T-helper 2 cell treated with Interferon-gamma antibody and Interleukin-4, amounts not matched to agents 100 ng/mL and 5 ng/mL, for 36 hours (primary cell): ENCODE measurements at regions not wholly inside any gene's neighbourhood (a gene's known extent, or its start where the extent isn't known, plus 50 kb on each side); places are given as distances from the start of the nearest gene placed in this dataset.

Experiments used
- intact Hi-C: fragments of 100-400 bp; cut with micrococcal nuclease; formaldehyde crosslinking; loops from one replicate; pipeline ENCODE4 v1.15.1; 2023

DNA sequence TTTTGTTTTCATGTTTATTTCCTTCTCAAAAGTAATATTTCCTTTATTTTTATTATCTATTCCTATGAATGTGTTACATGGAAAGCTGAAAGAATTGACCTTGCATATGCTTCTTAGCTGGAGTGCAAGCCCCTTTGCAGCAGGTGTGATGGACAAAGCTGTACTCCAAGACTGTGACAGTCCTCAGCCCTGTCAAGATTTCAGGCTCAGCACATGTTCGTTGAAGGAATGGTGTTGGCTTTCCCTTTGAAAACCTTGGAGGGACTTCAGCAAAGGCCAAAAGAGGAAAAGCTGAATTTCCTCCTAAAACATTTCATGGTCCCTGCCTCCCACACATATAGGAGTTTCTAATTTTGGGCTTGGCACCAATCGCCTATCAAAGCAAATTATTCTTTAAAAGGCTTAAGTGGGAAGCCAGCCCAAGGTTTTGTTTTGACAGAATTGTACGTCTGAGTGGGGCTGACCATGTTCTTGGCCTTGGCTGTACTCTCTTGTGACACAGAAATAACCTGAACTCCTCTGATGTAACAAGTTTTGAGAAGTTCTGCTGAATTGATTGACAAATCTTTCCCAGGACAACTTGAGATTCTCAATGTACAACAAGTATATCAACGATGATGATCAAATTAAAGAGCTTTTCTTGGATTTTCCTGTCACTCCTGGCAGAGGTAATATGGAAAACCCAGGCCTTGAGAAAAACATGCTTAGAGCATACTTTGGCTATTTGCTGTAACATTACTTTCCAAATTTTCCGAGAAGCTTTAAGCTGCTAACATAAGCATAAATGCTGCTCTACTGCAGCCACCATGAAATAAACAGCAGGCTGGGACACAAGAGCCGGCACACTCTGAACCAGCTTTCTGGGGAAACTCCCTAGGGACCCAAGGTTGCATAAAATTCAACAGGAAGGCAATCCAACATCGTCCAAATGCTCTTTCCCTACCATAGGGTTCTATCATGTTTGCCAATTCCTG lies 135.7 kb upstream of the ZNF648 start:
- intact Hi-C loops: loop anchor here (5.0 kb wide), 1 partner anchor 55 kb away; no protein-coding TSS in a partner anchor

GRCh38 chr1:182195733-182196132 lies 134.2 kb upstream of the ZNF648 start:
- intact Hi-C loops: loop anchor here (5.0 kb wide), 1 partner anchor 53 kb away; no protein-coding TSS in a partner anchor

DNA sequence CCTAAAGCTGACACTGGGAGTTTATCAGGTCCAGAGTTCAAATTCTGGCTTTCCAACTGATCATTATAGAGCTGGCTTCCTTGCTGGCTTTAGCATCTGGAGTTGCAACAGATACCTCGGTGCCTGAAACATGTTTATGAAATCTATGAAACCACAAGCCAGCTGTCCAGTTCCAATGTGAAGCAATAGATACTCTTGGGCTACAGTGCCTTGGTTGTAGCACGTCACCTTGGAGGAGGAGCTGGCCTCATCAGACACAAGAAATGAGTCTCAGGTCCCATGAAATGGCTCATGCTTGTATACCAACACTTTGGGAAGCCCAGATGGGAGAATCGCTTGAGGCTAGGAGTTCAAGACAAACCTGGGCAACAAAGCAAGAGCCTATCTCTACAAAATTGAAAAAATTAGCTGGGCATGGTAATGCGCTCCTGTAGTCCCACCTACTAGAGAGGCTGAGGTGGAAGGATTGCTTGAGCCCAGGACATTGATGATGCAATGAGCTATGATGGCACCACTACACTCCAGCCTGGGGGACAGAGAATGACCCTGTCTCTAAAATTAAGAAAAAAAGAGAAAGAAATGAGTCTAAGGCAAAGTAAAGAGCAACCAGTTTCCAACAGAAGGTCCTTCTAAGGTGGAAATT lies 132.5 kb upstream of the ZNF648 start:
- intact Hi-C loops: no loop called here

GRCh38 chr1:182192966-182193365 lies 131.5 kb upstream of the ZNF648 start:
- intact Hi-C loops: no loop called here

DNA sequence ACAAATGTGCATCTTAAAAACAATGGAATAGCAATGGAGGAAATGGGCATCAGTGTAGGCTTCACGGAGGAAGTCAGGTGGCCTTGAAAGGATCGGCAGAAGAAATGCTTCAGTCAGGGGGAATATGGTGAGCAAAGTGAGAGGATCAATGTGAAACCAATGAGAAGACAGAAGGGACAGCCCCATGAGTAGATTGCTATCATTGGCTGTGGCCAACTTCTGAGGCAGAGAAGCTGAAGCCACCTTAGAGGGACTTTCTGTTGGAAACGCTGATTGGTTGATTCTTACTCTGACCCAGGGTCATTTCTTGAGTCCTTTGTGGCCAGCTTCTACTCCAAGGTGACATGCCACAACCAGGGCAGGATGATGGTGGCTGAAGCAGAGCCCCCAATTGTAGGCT lies 130.7 kb upstream of the ZNF648 start:
- intact Hi-C loops: no loop called here

DNA sequence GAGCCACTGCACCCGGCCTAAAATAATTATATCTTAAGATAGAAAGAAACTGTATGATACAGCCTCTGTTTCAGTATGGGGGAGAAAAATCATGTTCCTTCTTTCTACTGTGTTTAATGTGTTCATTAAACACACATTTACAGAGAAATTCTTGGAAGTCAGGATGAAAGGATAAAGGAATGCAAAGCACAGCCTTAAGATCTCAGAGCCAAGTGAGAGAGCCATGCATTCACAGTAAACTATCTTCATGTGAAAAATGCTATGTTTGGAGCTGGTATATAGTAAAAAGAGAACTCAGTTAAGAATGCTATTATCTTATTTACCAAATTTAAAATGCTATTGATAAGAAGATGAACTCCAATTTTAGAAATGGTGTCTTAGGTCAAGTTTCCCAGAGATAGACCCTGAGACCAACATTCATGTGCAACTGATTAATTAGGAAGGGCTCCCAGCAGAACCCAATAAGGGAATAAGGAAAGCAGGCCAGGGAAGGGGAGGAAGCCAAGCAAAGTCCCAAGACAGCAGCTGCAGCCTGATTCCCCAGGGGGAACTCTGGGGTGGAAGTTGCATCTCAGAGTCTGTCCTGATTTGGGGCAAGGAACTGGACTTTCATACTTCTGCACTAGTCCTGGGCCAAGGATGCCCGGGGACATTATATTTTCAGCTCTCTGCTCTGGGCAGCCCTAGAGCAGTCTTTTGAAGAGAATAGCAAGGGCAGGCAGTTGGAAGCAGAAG lies 130.0 kb upstream of the ZNF648 start:
- intact Hi-C loops: no loop called here

DNA sequence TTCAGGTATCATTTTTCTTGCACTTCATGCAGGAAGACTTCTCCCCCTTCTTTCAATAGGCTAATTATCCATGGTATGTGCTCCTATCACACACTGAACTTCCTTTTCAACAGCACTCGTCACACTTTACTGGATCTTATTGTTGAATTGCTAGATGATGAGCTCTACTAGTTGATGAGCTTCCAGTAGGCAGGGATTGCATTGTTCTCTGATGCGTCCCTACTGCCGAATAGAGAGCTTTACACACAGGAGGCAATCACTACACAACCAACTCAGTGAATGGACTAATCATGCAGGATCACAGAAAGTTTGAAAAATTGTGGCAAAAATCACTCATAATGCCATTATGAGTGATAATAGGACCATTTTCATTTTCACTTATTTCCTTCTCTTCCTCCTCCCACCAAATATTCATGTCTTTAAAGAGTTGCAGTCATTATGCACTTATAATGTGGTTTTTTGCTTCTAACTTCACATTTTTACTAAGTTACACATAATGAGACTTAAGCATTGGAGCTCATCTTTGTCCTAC lies 128.1 kb upstream of the ZNF648 start:
- intact Hi-C loops: no loop called here

- intact Hi-C loops: no loop called here
These were observed 125.2 kb upstream of the ZNF648 start for GRCh38 chr1:182186757-182187146.

- intact Hi-C loops: no loop called here
These were observed 124.6 kb upstream of the ZNF648 start for GRCh38 chr1:182185842-182186756.

DNA sequence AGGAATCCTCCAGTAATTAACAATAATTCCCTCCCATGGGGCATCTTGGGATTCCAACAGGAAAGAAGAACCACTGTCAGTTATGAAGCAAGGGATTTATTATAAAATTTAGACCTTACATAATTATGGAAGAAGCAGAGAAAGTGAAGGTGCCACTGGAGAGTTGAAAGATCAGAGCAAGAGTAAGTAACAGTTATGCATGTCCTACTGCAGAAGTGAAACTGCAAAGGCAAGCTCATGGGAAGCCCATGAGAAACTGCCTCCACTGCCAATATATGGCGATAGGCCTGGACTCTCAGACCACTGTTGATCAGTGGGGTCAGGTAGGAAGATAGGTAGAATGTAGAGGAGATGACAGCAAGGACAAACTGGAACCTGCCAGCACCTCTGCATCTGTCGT lies 123.6 kb upstream of the ZNF648 start:
- intact Hi-C loops: no loop called here

GRCh38 chr1:182183606-182184005 lies 122.1 kb upstream of the ZNF648 start:
- intact Hi-C loops: no loop called here

- intact Hi-C loops: no loop called here
These were observed 120.8 kb upstream of the ZNF648 start for GRCh38 chr1:182182311-182182710.

DNA sequence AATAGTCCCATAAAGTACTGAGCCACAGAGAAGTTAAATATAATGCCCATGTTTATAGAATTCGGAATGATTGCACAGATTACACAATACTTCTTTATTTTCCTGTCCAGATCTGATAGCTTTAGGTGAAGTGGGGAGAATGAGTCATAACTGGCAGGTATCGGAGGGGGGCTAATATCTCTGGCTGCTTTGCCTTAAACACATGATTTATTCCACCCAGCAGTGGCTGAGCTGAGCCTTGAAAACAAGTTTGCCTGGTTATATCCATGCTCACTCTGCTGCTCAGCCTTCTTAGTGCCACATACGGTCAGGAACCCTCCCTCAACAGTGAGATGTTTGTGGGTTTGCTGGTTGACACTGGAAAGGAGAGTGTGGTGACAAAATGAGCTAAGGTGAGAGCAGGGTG lies 119.7 kb upstream of the ZNF648 start:
- intact Hi-C loops: no loop called here

DNA sequence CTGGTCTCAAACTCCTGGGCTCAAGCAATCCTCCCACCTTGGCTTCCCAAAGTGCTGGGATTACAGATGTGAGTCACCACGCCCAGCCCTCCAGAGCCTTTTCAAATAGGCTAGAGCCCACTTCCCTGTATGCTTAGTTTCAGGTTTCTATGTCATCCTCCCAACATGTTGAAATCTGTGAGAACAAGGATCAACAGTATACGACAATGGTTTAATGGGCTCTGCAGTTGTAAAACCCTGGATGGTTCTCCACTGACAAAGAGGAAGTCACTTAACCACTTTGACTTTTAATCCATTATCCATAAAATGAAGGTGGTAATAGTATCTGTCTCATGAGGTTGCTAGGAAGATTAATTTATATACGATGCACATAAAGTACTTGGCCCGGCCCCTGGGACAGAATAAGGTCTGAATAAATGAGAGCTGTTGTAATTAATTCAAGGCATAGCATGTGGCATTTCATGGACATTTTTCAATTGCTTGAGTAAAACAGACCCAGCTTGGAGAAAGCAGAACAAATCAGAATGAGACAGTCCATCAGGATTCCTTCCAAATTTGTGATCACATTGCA lies 113.9 kb upstream of the ZNF648 start:
- intact Hi-C loops: no loop called here

- intact Hi-C loops: no loop called here
These were observed 113.0 kb upstream of the ZNF648 start for GRCh38 chr1:182174513-182174855.

DNA sequence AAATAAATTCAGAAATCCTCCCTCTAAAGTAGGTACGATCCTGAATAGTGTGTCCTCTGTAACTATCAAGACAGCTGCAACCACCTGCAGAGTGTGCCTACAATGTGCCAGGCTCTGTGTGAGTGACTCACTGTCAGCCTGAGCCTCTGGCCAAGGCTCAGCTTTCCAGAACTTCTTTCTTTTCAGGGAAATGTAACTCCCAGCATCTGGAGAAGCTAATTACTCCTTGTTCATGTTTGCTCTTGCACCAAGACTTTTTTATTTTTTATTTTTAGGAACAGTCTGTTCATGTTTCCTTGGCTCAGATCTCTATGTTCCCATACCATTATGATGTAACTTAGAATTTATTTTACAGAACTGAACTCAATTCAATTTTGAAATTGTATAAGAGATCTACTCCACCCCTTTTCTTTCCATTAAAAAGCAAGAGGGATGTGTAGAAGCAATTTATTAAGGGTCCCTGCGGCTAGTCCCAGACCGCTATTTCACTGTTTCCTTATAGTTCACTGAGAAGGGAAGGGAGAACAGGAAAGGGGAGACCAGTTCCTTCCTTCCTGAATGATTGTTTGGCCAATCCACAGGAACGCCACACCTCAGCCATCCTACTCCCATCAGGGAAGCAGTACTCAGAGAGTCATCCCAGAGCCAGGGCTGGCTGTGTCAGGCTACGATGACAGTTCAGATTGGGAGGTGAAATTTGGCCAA lies 112.4 kb upstream of the ZNF648 start:
- intact Hi-C loops: no loop called here

DNA sequence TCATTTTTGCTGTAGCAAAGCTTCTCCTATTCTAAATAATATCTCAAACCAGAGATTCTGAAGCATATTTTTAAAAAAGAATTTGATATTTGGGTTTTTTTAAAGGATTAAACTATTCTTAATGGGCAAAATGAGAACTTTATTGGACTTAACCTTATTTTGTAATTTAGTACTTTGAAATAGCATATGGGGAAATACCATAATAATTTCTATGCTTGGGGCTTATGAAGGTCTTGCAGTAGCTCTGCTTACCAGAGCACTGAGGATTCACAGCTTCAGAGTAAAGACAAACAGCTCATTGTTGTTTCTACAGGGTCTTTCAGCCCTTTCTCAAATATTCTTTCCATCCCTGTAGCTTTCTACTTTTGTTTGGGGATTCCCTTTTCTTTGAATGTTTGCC lies 111.2 kb upstream of the ZNF648 start:
- intact Hi-C loops: no loop called here

GRCh38 chr1:182170891-182171461 lies 109.5 kb upstream of the ZNF648 start:
- intact Hi-C loops: no loop called here

- intact Hi-C loops: no loop called here
These were observed 107.7 kb upstream of the ZNF648 start for GRCh38 chr1:182169203-182169602.
